Body of pancreas (tissue), 4 donors: ENCODE measurements at regions not wholly inside any gene's neighbourhood (a gene's known extent, or its start where the extent isn't known, plus 50 kb on each side); places are given as distances from the start of the nearest gene placed in this dataset.

Source experiments
- ATAC-seq: fragments of 150-250 bp; one replicate; pipeline ENCODE4 v1.9.1; 2016
- DNase-seq, 4 donors: peaks; one replicate each; pipeline ENCODE4 v3.0.0-alpha.2; 2019
- H3K27ac ChIP-seq, 4 donors: fragments of 200-600 bp; sonication (generic); 1 replicate in 3 of 4; 2 replicates in 1 of 4; pipeline versions ENCODE4 v1.5.1 to v1.6.1; 2016 to 2019; ENCODE audit warnings: mild to moderate bottlenecking in 1 of 4, mixed read lengths in 1 of 4, moderate library complexity in 1 of 4
- H3K27me3 ChIP-seq, 2 donors: fragments of 200-600 bp; sonication (generic); one replicate each; pipeline ENCODE4 v1.6.0; 2016; ENCODE audit warnings: mild to moderate bottlenecking in 1 of 2
- H3K36me3 ChIP-seq, 2 donors: fragments of 200-600 bp; sonication (generic); replicated peaks in 1 of 2; 2 replicates each; pipeline ENCODE4 v1.5.1; 2016; ENCODE audit warnings: low read depth in 2 of 2; ENCODE audit not compliant: insufficient read depth in 1 of 2
- H3K4me1 ChIP-seq: fragments of 200-600 bp; sonication (generic); one replicate; pipeline ENCODE4 v1.6.0; 2016
- H3K4me3 ChIP-seq, 2 donors: fragments of 200-600 bp; sonication (generic); 1 replicate in 1 of 2; 2 replicates in 1 of 2; pipeline ENCODE4 v1.5.1; 2016 to 2019
- H3K9me3 ChIP-seq, 3 donors: fragments of 200-600 bp; sonication (generic); 1 replicate in 2 of 3; 2 replicates in 1 of 3; pipeline ENCODE4 v1.5.1; 2016
- CTCF ChIP-seq, 7 experiments: fragments of 450-650 bp in 4 of 7; fragments of 200-600 bp in 3 of 7; sonication (generic) in 3 of 7; IDR thresholded peaks; one replicate each; pipeline ENCODE4 v1.5.1; 2016 to 2019; ENCODE audit warnings: antibody characterized with exemption in 7 of 7
- POLR2A ChIP-seq, 3 donors: fragments of 450-650 bp; IDR thresholded peaks; one replicate each; pipeline ENCODE4 v1.6.1; 2016; ENCODE audit warnings: antibody characterized with exemption in 3 of 3, mild to moderate bottlenecking in 2 of 3
- WGBS, 2 donors: methylation state at CpG; one replicate each; pipeline ENCODE4 v1.1.5; 2017; 5-methylcytosine and 5-hydroxymethylcytosine counted together
- intact Hi-C: fragments of 100-400 bp; cut with DNase I; formaldehyde crosslinking; loops from one replicate; pipeline ENCODE4 v1.15.1; 2023

GRCh38 chr5:105783811-105784210, 1886.9 kb downstream of the EFNA5 start:
- 67 to 79% methylated on average over 2 of the region's 2 CpGs for WGBS, 2 donors
- Histone ChIP-seq H3K4me1 (no peaks in the 10 kb centered on the region), H3K36me3 (no peaks in the 10 kb centered on the region), H3K27me3 (no peaks in the 10 kb centered on the region), H3K4me3 (no peak overlapping the region), H3K27ac (no peak overlapping the region), H3K9me3 (no peaks in the 10 kb centered on the region)
- intact Hi-C loops, result no loop called here
- TF ChIP-seq POLR2A (IDR thresholded peaks at IDR 0.05) (no peak), CTCF (IDR thresholded peaks at IDR 0.05) (no peak)
- no peak for ATAC-seq
- no peak for DNase-seq

- ATAC-seq (no peak), DNase-seq (no peak)
- Histone ChIP-seq H3K9me3 (no peaks in the 10 kb centered on the region), H3K4me1 (no peaks in the 10 kb centered on the region), H3K27ac (no peak overlapping the region), H3K4me3 (no peak overlapping the region), H3K36me3 (no peaks in the 10 kb centered on the region), H3K27me3 (no peaks in the 10 kb centered on the region)
- intact Hi-C loops, result no loop called here
- TF ChIP-seq CTCF (IDR thresholded peaks at IDR 0.05) (no peak), POLR2A (IDR thresholded peaks at IDR 0.05) (no peak)
- WGBS, 2 donors, result 30 to 45% methylated on average over 2 of the region's 2 CpGs
Observed at GRCh38 chr5:105782501-105782900, 1888.2 kb downstream of the EFNA5 start.

- H3K36me3 ChIP-seq, result no peaks in the 10 kb centered on the region
- no peak for TF ChIP-seq POLR2A (IDR thresholded peaks at IDR 0.05)
- no peak for TF ChIP-seq CTCF (IDR thresholded peaks at IDR 0.05)
- DNase-seq (no peak), ATAC-seq (no peak)
- H3K9me3 ChIP-seq, result no peaks in the 10 kb centered on the region
- H3K4me3 ChIP-seq, result no peak overlapping the region
- no peak overlapping the region for H3K27ac ChIP-seq
- H3K4me1 ChIP-seq, result no peaks in the 10 kb centered on the region
- 65 to 69% methylated on average over 3 of the region's 3 CpGs for WGBS, 2 donors
- H3K27me3 ChIP-seq, result no peaks in the 10 kb centered on the region
- intact Hi-C loops, result no loop called here
Observed at GRCh38 chr5:105773241-105773640, 1897.5 kb downstream of the EFNA5 start.

GRCh38 chr5:105767267-105767666, 1903.5 kb downstream of the EFNA5 start:
- no peak for DNase-seq
- H3K9me3 ChIP-seq, result peaks cover 0 to 6% (median 0%) of the 10 kb centered on the region in 3 donors
- no peaks in the 10 kb centered on the region for H3K4me1 ChIP-seq
- TF ChIP-seq CTCF (IDR thresholded peaks at IDR 0.05), result no peak
- no peak for TF ChIP-seq POLR2A (IDR thresholded peaks at IDR 0.05)
- ATAC-seq, result no peak
- intact Hi-C loops, result no loop called here
- 66 to 75% methylated on average over 2 of the region's 2 CpGs for WGBS, 2 donors
- no peaks in the 10 kb centered on the region for H3K36me3 ChIP-seq
- no peaks in the 10 kb centered on the region for H3K27me3 ChIP-seq
- H3K27ac ChIP-seq, result no peak overlapping the region
- H3K4me3 ChIP-seq, result no peak overlapping the region

- no peak for TF ChIP-seq CTCF (IDR thresholded peaks at IDR 0.05)
- no peak for TF ChIP-seq POLR2A (IDR thresholded peaks at IDR 0.05)
- intact Hi-C loops, result no loop called here
- Histone ChIP-seq H3K36me3 (no peaks in the 10 kb centered on the region), H3K4me1 (no peaks in the 10 kb centered on the region), H3K9me3 (peaks cover 0 to 7% (median 0%) of the 10 kb centered on the region in 3 donors), H3K27ac (no peak overlapping the region), H3K4me3 (no peak overlapping the region), H3K27me3 (no peaks in the 10 kb centered on the region)
- DNase-seq (no peak), ATAC-seq (no peak)
- WGBS, 2 donors, result 0 to 42% methylated on average over 1 of the region's 1 CpG
Observed at GRCh38 chr5:105762728-105763127, 1908.0 kb downstream of the EFNA5 start.
